SJCRH30 (cell line): ENCODE measurements at regions not wholly inside any gene's neighbourhood (a gene's known extent, or its start where the extent isn't known, plus 50 kb on each side); places are given as distances from the start of the nearest gene placed in this dataset.

Experiments
- DNase-seq, 2 experiments: peaks; one replicate each; pipeline ENCODE4 v3.0.0-alpha.2; 2015 to 2020
- H3K27ac ChIP-seq: fragments of 250-450 bp; sonication (Bioruptor Pico); 2 replicates; pipeline ENCODE4 v1.5.1; 2020; ENCODE audit warnings: mild to moderate bottlenecking, moderate library complexity
- H3K27me3 ChIP-seq: fragments of 250-450 bp; sonication (Bioruptor Pico); 2 replicates; pipeline ENCODE4 v1.5.1; 2020; ENCODE audit warnings: mild to moderate bottlenecking, moderate library complexity
- H3K36me3 ChIP-seq: fragments of 250-450 bp; sonication (Bioruptor Pico); 2 replicates; pipeline ENCODE4 v1.5.1; 2020; ENCODE audit warnings: mild to moderate bottlenecking, moderate library complexity
- H3K4me1 ChIP-seq: fragments of 250-450 bp; sonication (Bioruptor Pico); 2 replicates; pipeline ENCODE4 v1.5.1; 2020; ENCODE audit warnings: mild to moderate bottlenecking, moderate library complexity
- H3K4me3 ChIP-seq: fragments of 250-450 bp; sonication (Bioruptor Pico); 2 replicates; pipeline ENCODE4 v1.5.1; 2020; ENCODE audit warnings: mild to moderate bottlenecking, moderate library complexity
- H3K9me3 ChIP-seq: fragments of 250-450 bp; sonication (Bioruptor Pico); replicated peaks from 2 replicates; pipeline ENCODE4 v1.5.1; 2020; ENCODE audit warnings: mild to moderate bottlenecking, moderate library complexity

DNA sequence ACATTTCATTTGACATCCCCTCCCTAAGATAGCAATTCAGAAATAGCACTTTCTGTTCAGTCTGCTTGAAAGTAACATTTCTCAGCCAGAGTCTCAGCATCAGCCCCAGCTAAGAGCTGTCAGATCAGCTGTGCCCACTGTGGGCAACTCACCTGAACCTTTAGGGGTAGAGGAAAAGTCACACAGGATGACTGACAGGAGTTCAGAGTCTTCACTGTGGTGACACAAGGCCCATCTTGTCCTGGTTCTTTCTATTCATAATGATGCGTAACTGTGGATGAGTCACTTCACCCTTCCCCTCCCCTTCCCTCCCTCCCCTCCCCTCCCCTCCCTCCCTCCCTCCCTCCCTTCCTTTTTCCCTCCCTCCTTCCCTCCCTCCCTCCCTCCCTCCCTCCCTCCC is 96.1 kb upstream of the RASGRP1 start:
- DNase-seq, result no peak
- Histone ChIP-seq H3K4me1 (no peaks in the 10 kb centered on the region), H3K9me3 (no peaks in the 10 kb centered on the region), H3K27me3 (no peaks in the 10 kb centered on the region), H3K4me3 (no peak overlapping the region), H3K36me3 (no peaks in the 10 kb centered on the region), H3K27ac (no peak overlapping the region)

GRCh38 chr15:38662033-38662802 is 97.6 kb upstream of the RASGRP1 start:
- H3K36me3 ChIP-seq, result no peaks in the 10 kb centered on the region
- no peak for DNase-seq
- H3K27me3 ChIP-seq, result no peaks in the 10 kb centered on the region
- no peak overlapping the region for H3K27ac ChIP-seq
- no peaks in the 10 kb centered on the region for H3K4me1 ChIP-seq
- no peaks in the 10 kb centered on the region for H3K9me3 ChIP-seq
- no peak overlapping the region for H3K4me3 ChIP-seq

DNA sequence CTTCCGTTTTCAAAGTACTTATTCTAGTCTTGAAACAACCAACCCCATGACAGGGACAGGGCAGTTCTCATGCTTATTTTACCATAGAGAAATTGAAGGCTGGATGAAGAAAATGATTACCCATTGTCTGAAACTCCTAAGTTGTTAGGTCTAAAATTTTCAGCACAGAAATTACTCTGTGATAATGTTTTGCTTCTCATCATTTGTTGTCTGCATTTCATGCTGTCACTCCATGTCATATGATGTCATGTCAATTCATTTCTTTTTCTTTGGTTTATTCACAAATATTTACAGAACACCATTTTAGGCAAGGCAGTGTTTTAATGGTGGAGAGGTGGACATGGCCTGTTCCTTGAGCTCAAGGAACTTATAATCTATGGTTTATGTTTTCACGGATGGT is 98.2 kb upstream of the RASGRP1 start:
- Histone ChIP-seq H3K36me3 (no peaks in the 10 kb centered on the region), H3K27ac (no peak overlapping the region), H3K4me3 (no peak overlapping the region), H3K4me1 (no peaks in the 10 kb centered on the region), H3K9me3 (no peaks in the 10 kb centered on the region), H3K27me3 (no peaks in the 10 kb centered on the region)
- DNase-seq, result no peak

- H3K4me1 ChIP-seq, result no peaks in the 10 kb centered on the region
- H3K27me3 ChIP-seq, result no peaks in the 10 kb centered on the region
Observed at GRCh38 chr15:38665586-38666305, 101.1 kb upstream of the RASGRP1 start.

DNA sequence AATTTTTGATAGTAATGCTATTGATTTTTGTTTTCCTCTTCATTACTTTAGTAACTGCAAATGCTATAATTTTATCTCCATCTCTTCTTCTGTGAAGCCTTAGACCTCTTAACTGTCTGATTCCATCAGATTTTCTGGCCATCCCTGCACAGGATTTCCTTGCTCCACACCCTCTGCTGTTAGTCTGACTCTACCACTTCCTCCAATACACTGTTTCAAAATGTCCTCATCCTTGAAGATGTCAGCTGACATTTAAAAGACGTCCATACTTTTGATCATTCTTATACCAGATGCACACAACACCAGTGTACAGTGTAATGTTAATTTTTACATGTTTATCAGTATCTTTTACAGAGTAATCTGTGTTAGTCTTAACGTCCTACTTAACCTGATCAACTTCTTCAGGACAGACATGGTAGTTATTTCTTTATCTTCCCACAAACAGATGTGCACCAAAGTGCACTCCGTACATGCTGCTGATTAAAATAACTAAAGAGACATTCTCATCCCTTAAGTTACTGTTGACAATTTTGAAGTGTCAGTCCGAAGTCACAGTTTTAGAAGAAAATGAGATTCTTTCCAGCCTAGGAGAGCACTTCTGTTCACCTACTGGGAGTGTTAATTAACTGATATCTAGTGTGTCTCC is 102.4 kb upstream of the RASGRP1 start:
- H3K9me3 ChIP-seq, result no peaks in the 10 kb centered on the region
- H3K36me3 ChIP-seq, result no peaks in the 10 kb centered on the region
- no peaks in the 10 kb centered on the region for H3K27me3 ChIP-seq
- H3K27ac ChIP-seq, result no peak overlapping the region
- H3K4me1 ChIP-seq, result no peaks in the 10 kb centered on the region
- DNase-seq, result no peak
- no peak overlapping the region for H3K4me3 ChIP-seq

More at GRCh38 chr15:38665586-38666305, 101.1 kb upstream of the RASGRP1 start:
- DNase-seq, result no peak
- Histone ChIP-seq H3K9me3 (no peaks in the 10 kb centered on the region), H3K27ac (no peak overlapping the region), H3K36me3 (no peaks in the 10 kb centered on the region), H3K4me3 (no peak overlapping the region)

GRCh38 chr15:38667890-38668850 is 103.6 kb upstream of the RASGRP1 start:
- H3K27ac ChIP-seq, result no peak overlapping the region
- no peak overlapping the region for H3K4me3 ChIP-seq
- DNase-seq, result no peak
- H3K9me3 ChIP-seq, result no peaks in the 10 kb centered on the region
- no peaks in the 10 kb centered on the region for H3K4me1 ChIP-seq
- no peaks in the 10 kb centered on the region for H3K27me3 ChIP-seq
- no peaks in the 10 kb centered on the region for H3K36me3 ChIP-seq

DNA sequence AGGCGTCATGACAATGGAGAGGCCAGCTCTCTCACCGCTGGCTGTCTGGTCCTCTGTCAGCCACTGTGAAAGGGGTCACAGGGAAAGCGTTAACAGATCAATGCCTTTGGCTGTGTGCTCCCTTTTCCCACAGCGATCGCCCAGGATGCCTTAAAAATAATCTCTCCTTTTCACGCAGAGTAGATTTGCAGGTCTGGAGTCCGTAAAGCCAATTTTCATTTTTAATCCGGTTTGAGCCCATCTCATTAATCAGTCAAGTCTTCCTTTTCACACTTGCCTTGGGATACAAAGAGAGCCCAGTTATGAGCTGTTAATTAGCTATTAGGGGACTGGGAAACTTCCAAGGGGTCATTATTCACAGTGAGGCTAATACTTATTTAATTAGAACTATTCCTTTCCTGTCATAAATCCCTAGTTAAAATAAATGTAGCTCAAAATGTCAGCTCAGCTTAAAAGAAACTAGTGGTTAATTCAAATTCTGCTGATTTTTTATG is 104.3 kb upstream of the RASGRP1 start:
- Histone ChIP-seq H3K27ac (no peak overlapping the region), H3K36me3 (no peaks in the 10 kb centered on the region), H3K4me1 (no peaks in the 10 kb centered on the region), H3K27me3 (no peaks in the 10 kb centered on the region), H3K4me3 (no peak overlapping the region), H3K9me3 (no peaks in the 10 kb centered on the region)
- DNase-seq, result no peak

DNA sequence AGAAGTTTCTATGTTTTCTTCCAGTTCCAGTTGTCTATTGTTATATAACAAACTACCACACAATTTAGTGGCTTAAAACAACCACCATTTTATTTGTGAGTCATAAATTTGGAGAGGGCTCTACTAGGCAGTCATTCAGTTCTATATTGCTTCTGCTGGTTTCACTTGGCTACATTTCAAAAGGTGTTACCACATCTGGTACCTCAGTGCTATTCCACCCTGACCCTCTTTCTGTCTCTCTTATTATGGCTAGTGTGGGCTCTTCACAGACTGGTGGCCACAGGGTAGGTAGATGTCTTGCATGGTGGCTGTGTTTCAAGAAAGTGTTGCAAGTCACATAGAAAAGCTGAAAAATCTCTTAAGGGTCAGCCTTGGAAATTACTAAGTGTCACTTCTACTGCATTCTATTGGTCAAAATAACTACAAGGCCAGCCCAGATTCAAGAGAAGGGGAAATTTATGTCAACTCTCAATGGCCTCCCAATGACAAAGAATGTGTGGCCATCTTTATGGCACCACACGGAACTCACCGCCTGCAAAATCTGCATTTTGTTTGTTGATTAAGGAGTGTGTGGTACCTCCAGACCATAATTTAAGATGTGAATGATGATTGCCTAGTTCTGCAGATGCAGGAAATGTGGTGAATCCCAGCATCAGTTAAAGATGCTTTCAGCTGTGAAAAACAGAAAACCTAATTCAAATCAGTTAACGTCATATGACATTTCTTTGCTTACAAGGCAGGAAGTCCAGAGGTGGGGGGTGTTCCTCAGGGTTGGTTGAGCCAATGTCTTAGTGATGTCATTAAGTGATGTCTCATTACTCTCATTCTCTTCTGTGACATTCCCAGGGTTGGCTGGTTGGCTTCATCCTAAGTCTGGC is 105.8 kb upstream of the RASGRP1 start:
- Histone ChIP-seq H3K27ac (no peak overlapping the region), H3K9me3 (no peaks in the 10 kb centered on the region), H3K4me1 (no peaks in the 10 kb centered on the region), H3K4me3 (no peak overlapping the region), H3K36me3 (no peaks in the 10 kb centered on the region), H3K27me3 (peaks cover 5% of the 10 kb centered on the region; the same call in 1 of the 2 replicates)
- no peak for DNase-seq

DNA sequence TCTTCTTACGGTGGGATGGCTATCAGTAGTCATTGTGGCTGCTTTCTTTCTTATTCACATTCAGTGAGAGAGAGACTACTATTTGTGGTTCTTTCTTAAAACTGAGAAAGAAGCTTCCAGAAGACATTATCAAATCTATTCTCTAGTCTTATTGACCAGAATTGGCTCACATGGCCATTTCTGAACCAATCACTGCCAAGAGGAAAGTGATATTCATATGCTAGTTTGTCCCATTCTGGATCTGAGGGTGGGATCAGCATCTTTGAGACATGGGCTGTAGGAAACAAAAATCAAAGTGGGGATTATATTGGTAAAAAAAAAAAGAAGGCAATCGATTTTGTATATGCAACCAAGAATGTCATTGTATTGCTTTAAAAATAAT is 106.4 kb upstream of the RASGRP1 start:
- Histone ChIP-seq H3K27me3 (peaks cover 5% of the 10 kb centered on the region; the same call in 1 of the 2 replicates), H3K9me3 (no peaks in the 10 kb centered on the region)

GRCh38 chr15:38671675-38672254 is 107.2 kb upstream of the RASGRP1 start:
- peaks cover 5% of the 10 kb centered on the region; the same call in 1 of the 2 replicates for H3K27me3 ChIP-seq
- DNase-seq, result no peak

More for the DNA sequence above, 106.4 kb upstream of the RASGRP1 start:
- DNase-seq, result no peak
- Histone ChIP-seq H3K4me3 (no peak overlapping the region), H3K27ac (no peak overlapping the region), H3K4me1 (no peaks in the 10 kb centered on the region), H3K36me3 (no peaks in the 10 kb centered on the region)

GRCh38 chr15:38672273-38672672 is 107.7 kb upstream of the RASGRP1 start:
- Histone ChIP-seq H3K4me3 (no peak overlapping the region), H3K4me1 (no peaks in the 10 kb centered on the region), H3K9me3 (no peaks in the 10 kb centered on the region), H3K27ac (no peak overlapping the region), H3K27me3 (peaks cover 5% of the 10 kb centered on the region; the same call in 1 of the 2 replicates), H3K36me3 (no peaks in the 10 kb centered on the region)
- no peak for DNase-seq

More at GRCh38 chr15:38671675-38672254, 107.2 kb upstream of the RASGRP1 start:
- H3K9me3 ChIP-seq, result no peaks in the 10 kb centered on the region
- no peaks in the 10 kb centered on the region for H3K36me3 ChIP-seq
- no peaks in the 10 kb centered on the region for H3K4me1 ChIP-seq
- H3K4me3 ChIP-seq, result no peak overlapping the region
- H3K27ac ChIP-seq, result no peak overlapping the region

- H3K27me3 ChIP-seq, result peaks cover 5% of the 10 kb centered on the region; the same call in 1 of the 2 replicates
- DNase-seq, result no peak
- no peak overlapping the region for H3K4me3 ChIP-seq
- H3K27ac ChIP-seq, result no peak overlapping the region
- no peaks in the 10 kb centered on the region for H3K9me3 ChIP-seq
- H3K4me1 ChIP-seq, result no peaks in the 10 kb centered on the region
- no peaks in the 10 kb centered on the region for H3K36me3 ChIP-seq
Observed at GRCh38 chr15:38672814-38673670, 108.4 kb upstream of the RASGRP1 start.
